GM12873 (cell line): ENCODE measurements at regions not wholly inside any gene's neighbourhood (a gene's known extent, or its start where the extent isn't known, plus 50 kb on each side); places are given as distances from the start of the nearest gene placed in this dataset.

Experiments used
- CTCF ChIP-seq: IDR thresholded peaks from 2 replicates; pipeline ENCODE4 v1.5.1; 2012; ENCODE audit warnings: low read depth, mild to moderate bottlenecking, moderate library complexity, low read length, control low read depth; ENCODE audit not compliant: insufficient read depth; ENCODE audit errors: missing control alignments

DNA sequence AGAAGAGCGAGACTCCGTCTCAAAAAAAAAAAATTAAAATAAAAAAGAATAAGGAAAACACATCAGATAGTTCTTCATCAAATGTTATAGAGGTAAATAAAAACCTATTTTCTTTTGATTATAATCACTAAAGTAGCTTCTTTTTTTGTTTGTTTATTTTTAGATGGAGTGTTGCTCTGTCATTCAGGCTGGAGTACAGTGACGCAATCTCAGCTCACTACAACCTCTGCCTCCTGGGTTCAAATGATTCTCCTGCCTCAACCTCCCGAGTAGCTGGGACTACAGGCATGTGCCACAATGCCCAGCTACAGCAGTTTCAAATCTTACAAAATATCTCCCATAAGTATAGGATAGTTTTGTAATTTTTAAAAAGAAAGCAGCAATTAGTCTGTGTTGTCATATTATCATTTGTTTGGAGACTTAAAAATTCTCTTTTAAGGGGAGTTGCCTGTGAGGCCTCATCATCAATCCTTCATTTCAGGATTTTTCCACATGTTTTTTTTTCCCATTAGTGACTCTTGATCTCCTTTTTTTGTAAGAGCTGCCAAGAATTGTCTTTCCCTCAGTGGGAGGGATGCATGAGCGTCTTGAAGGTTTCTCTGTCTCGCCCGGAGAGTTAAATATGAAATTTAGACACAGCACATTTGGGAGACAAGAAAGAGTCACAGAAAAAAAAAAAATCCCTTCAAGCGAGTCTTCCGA lies 275.9 kb downstream of the CDCA7 start:
- no peak for TF ChIP-seq CTCF

DNA sequence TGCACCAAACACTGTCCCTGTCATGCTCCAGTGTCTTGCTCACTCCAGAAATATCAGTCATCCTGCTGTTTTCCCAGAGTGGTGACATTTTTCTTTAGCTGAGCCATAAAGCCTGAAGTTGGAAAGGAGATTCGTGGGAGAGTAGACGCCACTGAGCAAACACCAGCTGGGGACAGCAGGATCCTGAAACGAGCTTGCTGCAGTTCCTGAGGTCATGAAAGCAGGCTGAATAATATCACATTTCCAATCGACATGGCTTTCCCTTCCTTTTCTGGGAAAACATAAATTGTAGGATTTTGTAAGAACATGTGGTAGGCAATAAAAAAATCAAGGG lies 276.4 kb downstream of the CDCA7 start:
- TF ChIP-seq CTCF, result no peak

DNA sequence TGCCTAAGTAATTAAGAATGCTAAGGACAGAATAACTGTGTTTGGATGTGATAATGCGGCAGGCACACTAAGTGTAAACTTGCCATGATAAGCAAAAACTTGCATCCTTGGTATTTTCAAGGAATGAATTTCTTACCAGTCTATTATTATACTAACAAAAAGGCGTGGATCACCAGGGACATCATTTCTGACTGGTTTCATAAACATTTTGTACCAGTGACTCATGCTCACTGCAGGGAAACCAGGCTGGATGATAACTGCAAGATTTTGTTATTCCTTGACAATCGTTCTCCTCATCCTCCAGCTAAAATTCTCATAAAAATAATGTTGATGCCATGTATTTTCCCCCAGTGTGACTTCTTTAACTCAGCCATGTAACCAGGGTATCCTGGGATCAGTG lies 289.5 kb downstream of the CDCA7 start:
- TF ChIP-seq CTCF, result no peak

- TF ChIP-seq CTCF, result no peak
Measured at GRCh38 chr2:173647681-173648311, 293.1 kb downstream of the CDCA7 start.

- no peak for TF ChIP-seq CTCF
Measured at GRCh38 chr2:173648816-173649215, 294.1 kb downstream of the CDCA7 start.

GRCh38 chr2:173649527-173650219 lies 295.0 kb downstream of the CDCA7 start:
- no peak for TF ChIP-seq CTCF

DNA sequence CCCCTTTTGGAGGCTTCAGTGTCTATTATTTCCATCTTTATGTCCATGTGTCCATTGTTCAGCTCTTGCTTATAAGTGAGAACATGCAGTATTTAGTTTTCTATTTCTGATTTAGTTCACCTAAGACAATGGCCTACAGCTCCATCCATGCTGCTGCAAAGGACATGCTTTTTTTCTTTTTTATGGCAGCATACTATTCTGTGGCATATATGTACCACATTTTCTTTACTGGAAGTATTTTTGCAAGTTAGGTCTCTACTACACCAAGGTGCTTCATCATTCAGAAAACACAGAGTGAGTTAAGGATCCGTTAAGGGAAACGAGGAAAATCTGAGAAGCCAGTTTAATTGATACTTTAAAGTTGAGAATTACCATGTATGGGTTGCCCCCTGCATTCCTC lies 297.2 kb downstream of the CDCA7 start:
- no peak for TF ChIP-seq CTCF
